Right renal cortex interstitium (tissue), 3 donors: ENCODE measurements at regions not wholly inside any gene's neighbourhood (a gene's known extent, or its start where the extent isn't known, plus 50 kb on each side); places are given as distances from the start of the nearest gene placed in this dataset.

ENCODE experiments used
- DNase-seq, 3 donors: peaks; one replicate each; pipeline ENCODE4 v3.0.0-alpha.2; 2013; ENCODE audit warnings: low read depth in 3 of 3, low spot score in 2 of 3

GRCh38 chr4:151953795-151954372 lies 193.1 kb upstream of the GATB start:
- no peak for DNase-seq

DNA sequence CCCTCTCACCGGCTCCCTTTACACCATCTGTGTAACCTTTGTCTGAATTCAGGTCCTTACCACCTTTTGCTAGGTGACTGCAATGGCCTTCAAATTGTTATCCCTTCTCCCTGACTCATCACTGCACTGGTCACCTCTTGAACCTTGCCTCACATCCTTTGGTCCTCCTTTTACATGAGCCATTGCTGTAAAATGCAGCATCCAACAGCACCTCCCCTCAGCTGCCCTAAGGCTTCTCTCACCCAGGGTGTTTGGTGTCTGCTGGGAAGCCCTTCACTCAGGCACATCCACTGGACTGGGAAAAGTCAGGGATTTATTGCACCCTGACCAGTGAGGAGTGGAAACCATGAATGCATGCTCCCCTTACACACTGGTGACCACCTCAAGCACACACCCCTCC lies 192.5 kb upstream of the GATB start:
- no peak for DNase-seq

- no peak for DNase-seq
Measured at GRCh38 chr4:151952711-151953254, 192.0 kb upstream of the GATB start.

DNA sequence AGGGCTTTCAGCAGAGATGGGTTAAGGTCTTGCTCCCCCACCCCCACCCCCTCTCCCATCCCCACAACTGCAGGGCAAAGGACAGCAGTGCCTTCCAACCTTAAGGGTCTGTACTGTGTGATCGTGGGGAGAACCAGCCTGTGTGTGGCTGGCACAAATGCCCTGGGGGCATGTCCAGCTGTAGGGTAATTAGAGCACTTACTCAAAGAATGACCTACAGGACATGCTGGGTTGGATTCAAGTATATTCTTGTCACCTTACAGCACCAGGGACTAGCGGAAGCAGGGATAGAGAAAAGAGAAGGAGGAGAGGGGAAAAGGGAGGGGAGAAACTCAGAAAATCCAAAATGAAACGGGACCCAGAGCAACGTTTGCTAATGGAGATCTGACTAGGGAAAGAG lies 191.3 kb upstream of the GATB start:
- no peak for DNase-seq

DNA sequence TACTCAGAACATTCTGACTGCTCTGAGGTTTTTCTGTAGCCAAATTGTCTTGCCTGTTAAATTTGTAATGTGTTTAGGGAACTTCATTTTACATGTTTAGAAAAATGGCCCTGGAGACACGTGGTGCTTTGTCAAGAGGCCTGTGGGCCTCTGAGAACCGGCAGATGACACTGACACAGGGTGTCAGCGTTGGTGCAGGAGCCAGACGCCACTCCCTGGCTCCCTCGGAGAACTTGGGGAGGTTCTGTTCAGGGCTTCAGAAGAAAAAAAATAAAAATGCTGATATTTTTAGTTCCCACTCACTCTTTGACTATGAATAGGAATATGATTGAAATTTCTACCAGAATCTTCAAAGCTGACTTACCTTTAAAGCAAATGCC lies 190.9 kb upstream of the GATB start:
- no peak for DNase-seq

- no peak for DNase-seq
Measured at GRCh38 chr4:151950993-151951670, 190.3 kb upstream of the GATB start.

DNA sequence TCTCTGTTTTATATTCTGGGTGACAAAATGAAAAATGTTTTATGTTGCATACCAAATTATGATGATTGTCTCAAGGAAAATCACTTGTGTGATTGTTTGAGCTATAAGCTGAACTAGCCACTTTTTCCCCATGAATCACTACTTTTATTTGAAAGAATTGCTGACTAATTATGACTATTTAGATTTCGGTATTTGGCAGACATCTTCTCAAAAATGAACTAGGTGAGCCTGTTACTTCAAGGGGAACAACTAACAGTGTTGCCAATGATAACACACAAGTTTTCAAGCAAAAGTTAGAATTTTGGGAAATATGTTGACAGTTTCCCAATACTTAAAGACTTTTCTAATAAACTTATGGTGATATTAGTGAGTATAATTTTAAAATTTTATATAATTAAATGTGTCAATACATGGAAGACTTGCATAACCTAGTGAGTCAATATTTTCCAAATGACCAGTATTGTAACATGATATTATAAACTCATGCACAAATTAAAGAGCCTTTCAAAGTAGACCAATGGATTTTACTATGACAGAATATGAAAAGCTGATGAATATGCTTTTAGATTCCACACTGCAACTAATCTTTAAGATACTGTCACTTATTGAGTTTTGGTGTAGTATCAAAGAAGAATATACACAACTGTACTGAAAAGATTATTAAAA lies 187.7 kb upstream of the GATB start:
- no peak for DNase-seq

DNA sequence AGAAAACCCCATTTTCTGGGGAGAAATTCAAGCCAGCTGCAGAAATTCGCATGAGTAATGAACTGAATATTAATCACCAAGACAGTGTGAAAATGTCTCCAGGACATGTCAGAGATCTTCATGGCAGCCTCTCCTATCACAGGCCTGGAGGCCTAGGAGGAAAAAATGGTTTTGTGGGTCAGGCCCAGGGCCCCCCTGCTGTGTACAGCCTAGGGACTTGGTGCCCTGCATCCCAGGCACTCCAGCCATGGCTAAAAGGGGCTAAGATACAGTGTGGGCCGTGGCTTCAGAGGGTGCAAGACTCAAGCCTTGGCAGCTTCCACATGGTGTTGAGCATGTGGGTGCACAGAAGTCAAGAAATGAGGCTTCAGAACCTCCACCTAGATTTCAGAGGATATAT lies 185.9 kb upstream of the GATB start:
- no peak for DNase-seq

GRCh38 chr4:151942971-151943370 lies 182.2 kb upstream of the GATB start:
- peak in 2 of 3 donors; percentile 9 to 24 for DNase-seq

- no peak for DNase-seq
Measured at GRCh38 chr4:151940926-151941617, 180.3 kb upstream of the GATB start.

DNA sequence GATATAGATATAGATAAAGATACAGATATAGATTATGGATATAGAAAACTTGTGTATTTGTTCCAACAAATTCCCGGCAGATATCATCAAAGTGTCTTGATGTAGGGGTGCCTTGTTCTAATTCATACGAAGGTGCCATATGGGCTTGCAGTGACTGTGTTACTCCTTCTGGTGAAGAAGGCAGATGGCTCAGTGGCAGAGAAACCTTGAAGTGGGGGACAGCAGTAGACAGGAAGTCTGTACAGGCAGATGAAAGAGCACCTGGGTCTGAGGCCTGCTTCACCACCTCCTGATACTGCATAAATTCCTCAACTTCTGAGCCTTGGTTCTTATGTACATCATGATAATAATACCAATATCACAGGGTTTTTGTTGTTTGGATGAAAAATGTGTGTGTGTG lies 179.5 kb upstream of the GATB start:
- no peak for DNase-seq

DNA sequence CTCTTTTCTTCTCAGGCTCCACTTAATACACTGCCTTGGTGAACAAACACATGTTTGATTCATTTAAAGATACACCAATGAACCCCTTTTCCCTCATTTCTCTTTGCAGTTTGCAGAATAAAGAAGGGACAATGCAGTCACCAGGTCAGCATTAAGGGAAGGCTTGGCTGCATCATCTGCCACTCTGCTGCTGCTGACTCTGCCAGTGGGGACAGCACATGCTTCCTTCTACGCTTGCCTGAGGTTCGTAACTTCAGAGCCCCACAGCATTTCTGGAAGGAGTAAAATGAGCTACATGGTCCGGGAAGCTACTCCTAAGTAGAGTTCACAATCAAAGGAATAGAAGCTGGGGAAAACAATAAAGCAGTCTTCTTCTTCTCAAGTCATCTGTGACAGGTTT lies 178.9 kb upstream of the GATB start:
- no peak for DNase-seq

- DNase-seq: no peak
Measured at GRCh38 chr4:151935411-151935810, 174.6 kb upstream of the GATB start.

DNA sequence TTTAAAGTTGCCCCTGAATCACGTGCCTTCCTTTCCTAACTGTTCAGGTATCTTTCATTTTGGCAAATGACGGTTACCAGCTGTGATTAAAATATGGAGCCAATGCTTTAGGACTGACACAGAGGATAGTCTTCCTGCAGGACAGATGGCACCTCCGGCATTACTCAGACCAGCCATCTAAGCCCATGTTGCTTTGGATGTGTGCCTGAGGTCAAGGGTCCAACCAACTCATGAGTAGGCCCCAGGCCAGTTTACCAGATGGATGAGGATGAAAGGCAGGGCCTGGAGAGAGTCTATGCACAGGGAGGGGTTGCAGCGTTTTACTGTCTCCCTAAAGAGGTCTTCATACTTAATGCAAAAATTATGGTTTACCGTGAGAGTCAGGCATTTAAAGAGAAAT lies 174.0 kb upstream of the GATB start:
- DNase-seq: no peak

GRCh38 chr4:151933122-151933827 lies 172.5 kb upstream of the GATB start:
- no peak for DNase-seq

GRCh38 chr4:151931563-151931962 lies 170.8 kb upstream of the GATB start:
- DNase-seq: no peak

DNA sequence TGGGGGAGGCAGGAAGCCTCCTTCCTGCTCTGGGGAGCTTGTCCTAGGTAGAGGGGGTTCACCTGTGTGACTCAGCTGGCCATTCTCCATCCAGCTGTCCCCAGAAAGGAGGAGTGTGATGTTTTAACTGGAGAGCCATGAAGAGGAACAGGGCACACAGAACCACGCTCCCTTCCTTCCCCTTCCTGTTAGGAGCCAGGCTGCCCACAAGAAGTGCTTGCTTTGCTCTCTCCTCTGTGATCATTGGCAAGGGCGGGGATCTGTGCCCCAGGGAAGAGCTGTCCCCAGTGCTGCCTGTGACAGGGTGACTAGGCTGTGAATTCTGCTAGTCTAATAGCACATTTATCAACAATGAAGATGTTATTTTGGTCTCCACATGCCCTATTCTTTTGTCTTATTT lies 169.6 kb upstream of the GATB start:
- DNase-seq: no peak

DNA sequence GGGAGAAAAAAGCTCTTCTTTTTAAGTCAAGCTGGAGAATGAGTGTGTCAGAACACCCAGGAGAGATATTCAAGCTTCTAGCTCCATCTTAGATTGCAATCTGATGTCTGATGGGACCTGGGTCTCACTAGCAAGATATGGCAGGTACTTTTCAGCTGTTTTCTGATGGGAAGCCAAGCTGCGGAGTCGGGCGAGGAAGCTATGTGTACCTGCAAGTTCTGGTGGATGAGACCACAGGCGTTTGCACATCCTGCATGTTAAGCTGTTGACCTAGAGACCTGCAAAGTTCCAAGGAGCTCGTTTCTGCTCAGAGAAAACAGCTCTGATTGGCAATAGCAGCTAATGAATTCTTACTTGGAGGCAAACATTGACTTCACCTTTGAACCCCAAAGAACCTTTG lies 167.3 kb upstream of the GATB start:
- no peak for DNase-seq

- DNase-seq: no peak
Measured at GRCh38 chr4:151922811-151923210, 162.0 kb upstream of the GATB start.

DNA sequence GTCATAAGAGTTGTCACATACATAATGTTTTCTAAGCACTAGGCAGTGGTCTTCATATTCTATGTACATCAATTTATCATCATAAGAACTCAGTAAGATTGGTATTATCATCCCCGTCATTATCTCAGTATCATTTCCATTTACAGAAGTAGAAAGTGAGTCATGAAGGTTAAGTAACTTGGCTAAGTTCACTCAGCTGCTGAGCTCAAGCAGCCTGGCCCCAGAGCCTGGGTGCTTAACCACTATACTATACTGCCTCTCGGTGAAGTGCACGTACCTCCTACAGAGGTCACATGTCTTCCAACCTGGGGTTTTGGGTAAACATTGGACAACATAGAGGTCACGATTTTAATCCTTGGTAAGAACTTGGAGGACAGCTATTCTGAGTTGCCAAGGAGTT lies 161.5 kb upstream of the GATB start:
- DNase-seq: no peak

GRCh38 chr4:151921811-151922210 lies 161.0 kb upstream of the GATB start:
- no peak for DNase-seq
